GM18867 (cell line): ENCODE measurements at regions not wholly inside any gene's neighbourhood (a gene's known extent, or its start where the extent isn't known, plus 50 kb on each side); places are given as distances from the start of the nearest gene placed in this dataset.

Experiments used
- ATAC-seq: cut with Tn5 transposase; IDR thresholded peaks from one replicate; pipeline ENCODE4 v1.9.1; 2021; ENCODE audit warnings: mild to moderate bottlenecking, moderate library complexity; ENCODE audit not compliant: unreplicated experiment

DNA sequence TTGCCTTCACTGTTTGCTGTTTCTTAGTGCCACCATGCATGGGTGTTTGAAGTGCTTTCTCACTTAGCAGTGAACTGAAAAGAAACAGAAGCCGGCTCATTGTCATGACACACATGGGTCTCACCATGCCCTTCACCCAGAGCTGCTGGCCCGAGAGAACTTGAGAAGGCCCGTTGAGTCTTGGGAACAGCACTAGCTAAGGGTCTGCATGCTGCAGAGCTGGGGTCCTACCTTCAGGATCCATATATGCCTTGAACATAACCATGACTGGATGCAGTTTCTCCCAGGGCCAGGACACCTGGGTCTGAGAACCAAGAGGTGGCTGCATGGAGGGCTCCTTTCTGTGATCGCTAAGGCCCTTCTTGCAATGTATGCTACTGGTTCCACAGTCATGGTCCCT is 245.5 kb upstream of the HS6ST1 start:
- ATAC-seq = no peak

DNA sequence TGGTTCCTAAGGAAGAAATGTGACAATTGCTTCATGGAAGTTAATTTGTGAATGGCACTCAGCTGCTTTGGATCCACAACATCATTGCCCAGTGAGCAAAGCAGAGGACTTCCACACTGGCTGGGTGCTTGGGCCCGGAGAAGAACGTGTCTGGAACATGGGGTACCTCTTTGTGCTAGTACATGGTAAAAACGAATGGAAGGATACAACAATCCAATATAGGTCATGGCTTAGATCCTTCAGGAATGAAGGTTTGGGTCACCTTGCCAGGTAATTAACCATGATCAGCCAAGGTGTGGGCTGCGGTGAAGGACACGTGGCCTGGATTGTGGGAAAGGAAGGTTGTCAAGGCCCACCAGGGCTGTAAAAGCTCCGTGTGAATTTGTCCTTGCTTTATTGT is 245.9 kb upstream of the HS6ST1 start:
- ATAC-seq = no peak

DNA sequence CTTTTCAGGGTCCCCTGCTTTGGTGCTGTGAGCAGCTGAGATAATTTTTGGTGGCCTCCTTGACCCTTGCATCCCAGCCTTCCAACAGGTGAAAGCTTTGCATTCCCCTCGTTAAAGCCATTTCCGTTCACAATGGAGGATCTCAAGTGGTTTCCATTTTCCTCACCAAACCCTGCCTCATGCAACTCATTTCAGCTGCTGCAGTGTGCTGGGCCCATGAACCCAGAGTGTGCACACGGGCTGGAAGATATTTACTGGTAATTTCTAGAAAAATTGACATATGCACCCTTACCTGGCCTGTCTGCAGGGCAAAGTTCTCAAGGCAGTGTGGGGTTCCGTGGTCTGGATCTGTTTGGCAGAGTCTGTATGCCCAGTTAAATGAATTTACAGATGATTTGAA is 246.8 kb upstream of the HS6ST1 start:
- ATAC-seq = no peak

DNA sequence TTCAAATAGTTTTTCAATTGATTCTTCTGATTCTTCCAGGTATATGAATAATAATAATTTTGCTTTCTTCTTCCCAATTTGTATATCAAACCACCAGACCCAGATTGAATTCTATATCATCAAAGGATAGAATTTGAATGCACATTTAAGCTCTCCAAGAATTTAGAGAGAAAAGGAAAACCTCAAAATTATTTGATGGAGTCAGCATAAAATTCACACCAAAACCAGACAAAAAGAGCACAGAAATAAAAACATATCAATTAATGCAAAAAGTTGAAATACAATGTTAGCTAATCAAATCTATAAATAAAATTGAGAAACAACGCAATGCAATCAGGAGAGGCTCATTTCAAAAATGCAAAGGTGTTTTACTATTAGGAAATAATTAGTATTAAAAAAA is 248.0 kb upstream of the HS6ST1 start:
- no peak for ATAC-seq

DNA sequence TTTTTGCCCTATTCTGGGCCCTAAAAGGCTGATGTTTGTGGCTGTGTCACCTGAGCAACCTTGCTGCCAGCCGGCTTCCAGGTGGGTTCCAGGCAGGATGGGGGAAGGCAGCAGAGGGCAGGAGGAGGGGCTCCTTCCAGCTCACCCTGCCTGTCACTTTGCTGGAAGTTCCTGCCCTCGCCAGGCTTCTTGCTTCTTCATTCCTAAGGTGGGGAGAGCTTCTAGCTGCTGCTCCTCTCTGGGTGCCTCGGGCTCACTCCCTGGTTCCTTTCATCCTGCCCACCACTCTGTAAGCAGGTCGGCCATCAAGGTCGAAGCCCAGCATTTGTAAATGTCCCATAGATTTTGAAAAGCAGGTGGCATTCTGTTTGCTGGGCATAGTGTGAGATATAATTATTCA is 249.4 kb upstream of the HS6ST1 start:
- no peak for ATAC-seq

DNA sequence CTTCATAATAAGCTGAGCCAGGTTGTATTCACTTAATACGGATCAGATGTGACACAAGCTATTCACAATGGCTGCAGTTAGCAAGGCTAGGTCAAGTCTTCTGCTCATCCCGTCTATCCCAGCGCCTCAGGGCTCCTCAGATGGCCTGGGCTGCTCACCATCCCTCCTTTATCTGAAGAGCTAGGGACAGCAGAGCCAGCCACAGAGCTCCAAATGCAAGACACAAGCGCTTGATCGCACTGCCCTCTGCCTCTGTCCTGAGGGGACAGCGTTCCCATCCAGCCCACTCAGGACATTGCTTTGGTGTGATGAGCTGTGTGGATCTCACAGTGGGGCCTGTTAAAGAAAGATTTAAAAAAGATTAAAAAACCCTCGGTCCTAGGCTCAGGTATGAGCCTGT is 254.4 kb upstream of the HS6ST1 start:
- ATAC-seq = no peak

DNA sequence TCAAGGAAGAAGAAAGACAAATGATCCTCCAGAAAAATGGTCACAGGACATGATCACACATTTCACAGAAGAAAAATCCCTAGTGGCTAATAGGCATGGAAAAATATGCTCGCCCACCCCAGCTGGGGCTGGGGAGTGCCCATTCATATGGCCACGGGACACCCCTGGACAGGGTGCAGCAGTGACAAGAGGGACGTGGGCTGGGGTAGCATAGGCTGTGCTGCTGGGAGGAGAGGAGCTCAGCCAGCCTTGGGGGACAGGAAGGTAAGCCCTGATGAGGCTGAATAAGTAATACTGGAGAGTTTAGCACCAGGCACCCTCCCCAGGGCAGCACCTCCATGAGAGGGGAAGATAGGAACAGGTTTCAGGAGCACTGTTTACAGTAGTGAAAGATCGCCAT is 254.9 kb upstream of the HS6ST1 start:
- no peak for ATAC-seq

DNA sequence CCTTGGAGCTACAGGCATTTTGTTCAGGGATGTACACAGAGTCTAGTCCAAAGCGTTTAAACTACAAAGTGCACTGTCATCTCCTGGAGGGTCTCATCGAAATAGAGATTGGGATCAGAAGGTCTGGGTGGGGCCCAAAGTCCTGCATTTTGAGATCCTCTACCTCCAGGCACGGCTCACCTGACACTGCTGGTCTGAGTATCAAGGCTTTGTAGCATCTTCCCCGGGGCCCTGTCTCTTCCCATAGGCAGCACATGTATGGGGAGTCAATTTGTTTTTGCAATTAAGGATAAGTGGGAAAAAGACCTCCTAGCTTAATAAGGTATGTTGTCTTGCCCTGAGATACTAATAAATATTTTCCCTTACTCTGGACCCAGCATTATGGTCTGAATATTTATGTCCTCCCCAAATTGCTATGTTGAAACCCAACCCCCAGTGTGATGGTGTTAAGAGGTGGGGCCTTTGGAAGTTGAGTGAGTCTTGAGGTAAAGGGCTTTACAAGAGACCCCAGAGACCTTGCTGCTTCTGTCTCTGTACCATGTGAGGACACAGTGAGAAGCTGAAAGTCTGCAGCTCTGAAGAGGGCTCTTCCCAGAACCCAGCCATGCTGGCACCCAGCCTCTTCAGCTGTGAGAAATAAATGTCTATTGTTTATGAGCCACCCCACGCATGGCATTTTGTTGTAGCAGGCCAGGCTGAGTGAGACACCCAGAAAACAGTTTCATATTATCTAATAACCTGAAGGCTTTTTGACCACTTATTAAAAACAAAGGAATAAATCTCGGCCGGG is 258.7 kb upstream of the HS6ST1 start:
- no peak for ATAC-seq

DNA sequence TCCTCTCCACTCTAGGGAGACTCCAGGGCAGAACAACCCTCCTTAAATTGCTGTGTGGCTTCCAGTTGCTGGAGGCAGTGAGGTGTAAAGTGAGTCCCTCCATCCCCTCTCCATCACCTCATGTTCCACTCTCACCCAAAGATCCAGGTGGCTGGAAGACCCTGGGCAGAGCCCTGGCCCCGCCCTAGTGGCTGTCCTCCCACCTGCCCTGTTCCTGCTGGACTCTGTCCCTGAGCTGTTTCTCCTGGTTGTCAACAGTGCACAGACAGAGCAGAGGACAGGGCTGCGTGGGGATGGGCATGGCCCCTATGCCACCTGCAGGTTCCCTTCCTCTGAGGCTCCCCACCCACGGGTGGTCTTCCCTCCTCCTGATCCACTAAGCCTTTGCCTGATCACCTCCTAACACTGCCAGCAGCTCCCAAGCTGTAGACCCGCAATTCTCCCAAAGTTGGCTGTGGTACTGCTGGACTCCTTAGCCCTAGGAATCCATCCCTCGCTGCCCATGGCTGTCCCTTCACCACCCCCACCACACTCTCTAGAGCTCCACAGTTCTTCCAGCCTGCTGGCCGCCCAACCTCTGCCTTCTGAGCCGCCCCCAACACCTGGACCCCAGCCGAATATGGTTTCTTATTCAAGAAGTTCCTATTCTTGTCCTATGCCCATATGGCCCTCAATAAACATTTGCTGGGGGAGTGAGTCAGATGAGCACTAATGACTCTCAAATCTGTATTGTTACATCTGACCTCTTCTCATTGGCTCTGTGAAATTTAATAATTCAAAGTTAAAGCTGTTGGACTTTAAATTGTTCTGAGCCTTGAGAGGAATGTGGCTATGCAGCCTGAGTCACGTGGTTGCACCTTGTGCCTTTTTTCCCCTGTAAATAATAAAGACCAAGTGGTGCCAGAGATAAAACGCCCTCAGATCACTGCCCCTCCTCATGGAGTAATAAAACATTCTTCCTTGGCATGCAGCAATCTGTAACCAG is 260.0 kb upstream of the HS6ST1 start:
- ATAC-seq = no peak

DNA sequence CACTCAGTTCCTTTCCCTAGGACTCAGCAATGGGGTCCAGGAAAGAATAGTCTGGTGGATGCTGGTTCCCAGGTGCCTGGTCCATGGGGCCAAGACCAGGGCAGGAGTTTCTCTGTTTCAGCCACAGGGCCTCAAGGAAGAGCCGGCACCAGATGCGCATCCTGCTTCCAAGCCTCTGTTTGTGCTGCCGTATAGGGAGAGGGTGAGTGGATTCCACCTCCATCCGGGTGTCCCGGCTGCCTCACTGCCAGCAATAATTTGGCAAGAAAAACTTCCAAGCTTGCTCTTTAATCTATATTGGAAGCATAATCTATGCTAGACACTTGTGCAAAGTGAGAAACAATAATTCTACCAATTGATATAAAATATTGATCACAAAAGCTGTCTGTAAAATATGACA is 261.2 kb upstream of the HS6ST1 start:
- ATAC-seq = no peak

DNA sequence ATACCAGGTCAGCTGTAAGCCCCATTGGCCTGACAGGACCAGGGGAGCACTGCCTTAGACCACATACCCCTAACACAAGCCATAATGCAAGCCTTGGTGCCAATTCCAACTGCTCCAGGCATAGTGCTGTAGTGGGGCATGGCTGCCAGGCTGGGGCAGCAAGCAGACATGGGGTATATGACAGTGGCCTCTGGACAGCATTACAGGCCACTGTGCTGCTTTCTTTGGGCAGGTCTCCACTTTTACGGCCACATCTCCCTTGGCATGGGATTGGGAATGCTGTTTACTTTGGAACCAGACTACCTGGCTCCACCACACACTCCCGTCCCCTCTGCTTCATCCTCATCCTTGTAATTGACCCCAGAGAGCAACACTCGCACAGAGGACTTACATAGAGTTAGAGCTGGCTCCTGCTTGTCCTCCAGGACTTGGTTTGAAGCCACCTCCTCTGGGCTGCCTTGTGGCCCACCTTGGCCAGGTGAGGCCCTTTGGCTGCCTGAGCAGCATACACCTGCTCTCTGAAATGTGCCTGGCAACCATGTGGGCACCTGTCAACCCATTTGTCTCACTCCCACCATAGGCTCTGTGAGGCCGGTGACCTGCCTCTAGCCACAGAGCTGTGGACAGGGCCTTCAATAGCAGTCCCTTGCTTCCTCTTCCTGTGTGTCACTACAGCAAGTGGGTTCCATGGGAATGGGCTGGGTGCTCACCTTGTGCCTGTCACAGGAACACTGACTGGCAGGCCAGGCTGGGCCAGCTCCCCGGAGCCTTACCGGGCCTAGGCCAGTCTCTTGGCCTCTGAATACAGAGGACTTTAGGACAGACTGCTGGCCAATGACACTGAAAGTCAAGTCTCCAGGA is 262.6 kb upstream of the HS6ST1 start:
- no peak for ATAC-seq

DNA sequence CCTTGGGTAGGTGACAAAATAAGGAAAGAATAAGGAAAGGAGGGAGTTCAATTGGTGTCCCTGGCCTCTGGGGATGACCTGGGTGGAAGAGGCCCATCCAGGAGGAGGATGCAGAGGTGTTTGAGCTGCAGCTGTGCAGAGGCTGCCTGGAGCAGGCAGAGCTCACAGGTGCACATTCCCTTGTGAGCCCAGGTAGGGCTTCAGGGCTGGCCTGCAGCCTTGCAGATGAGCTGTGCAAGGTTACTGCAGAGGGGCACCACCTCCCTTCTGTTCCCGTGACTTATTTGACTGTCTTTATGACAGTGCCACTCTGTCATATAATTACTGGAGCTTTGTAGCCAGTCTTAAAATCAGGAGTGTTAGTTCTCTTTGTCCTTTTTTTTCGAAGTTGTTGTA is 263.2 kb upstream of the HS6ST1 start:
- ATAC-seq = no peak

DNA sequence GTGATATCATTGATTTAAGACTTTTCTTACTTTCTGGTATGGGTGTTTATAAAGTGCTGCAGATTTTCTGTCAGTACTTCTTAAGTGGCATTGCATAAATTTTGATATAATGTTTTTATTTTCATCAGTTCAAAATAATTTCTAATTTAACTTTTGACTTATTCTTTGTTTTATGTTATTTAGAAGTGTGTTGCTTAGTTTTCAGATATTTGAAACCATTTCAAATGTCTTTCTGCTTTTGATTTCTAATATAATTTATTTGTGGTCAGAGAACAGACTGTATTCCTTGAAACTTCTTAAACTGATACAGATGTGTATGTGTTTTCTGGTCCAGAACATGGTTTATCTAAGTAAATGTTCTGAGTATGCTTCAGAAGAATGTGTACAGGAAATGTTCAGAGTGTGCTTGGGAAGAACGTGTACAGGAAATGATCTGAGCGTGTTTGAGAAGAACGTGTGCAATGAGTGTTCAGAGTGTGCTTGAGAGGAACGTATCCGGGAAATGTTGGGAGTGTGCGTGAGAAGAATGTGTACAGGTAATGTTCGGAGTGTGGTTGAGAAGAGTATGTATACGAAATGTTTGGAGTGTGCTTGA is 265.7 kb upstream of the HS6ST1 start:
- no peak for ATAC-seq

DNA sequence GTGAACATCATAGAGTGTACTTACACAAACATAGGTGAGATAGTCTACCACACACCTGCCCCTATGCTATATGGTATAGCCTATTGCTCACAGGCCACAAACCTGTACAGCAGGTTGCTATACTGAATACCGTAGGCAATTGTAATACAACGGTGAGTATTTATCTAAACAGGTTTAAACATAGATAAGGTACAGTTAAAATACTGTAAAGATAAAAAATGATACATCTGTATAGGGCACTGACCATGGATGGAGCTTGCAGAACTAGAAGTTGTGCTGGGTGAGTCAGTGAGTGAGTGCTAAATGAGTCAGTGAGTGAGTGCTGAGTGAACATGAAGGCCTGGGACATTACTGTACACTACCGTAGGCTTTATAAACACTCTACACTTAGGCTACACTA is 267.0 kb upstream of the HS6ST1 start:
- no peak for ATAC-seq

DNA sequence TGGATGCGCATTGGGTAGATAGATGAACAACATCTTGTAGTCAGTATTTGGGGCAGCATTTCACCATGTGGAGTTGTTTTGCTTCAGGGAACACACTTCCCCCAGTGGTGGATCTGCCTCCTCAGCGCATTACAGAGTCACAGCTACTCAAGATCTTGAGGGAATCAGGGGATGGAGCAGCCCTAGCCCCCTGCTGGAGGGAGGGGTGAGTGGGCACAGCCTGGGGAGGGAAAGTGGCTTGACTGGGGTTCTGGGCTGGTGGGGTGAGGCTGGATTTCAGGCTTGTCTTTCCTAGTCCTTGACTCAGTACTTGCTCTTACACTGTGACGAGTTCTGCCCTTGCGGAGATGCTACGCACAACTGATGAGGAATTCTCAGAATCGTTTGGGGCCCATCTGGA is 271.0 kb upstream of the HS6ST1 start:
- ATAC-seq = no peak

DNA sequence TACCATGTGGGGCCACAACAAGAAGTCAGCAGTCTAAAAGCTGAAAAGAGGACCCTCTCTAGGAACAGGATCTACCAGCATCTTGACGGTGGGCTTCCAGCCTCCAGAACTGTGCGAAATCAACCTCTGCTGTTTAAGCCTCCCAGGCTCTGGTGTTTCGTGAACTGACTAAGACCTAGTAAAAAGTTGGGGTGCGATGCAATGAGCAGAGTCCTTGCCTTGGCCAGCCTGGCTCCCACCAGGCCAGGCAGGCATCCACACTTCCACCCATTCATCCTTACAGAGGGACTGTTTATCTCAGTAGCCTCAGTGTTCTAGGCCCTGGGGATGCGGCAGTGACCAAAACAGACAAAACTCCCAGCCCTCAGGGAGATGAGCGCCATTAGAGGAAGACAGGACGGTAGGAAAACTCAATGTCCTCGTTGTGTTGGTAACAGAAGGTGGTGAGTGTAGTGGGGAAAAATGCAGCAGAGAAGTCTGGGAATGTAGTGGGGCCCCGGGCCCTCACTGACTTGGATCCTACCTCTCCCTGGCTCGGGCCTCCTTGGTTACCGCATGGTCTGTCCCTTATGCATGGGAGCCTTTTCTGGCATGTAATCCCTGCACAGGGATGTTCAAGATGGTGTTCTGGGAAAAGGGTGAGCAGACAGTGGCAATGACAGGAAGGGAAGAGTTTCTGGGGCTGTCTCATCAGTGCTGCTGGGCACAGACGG is 271.8 kb upstream of the HS6ST1 start:
- ATAC-seq = no peak

DNA sequence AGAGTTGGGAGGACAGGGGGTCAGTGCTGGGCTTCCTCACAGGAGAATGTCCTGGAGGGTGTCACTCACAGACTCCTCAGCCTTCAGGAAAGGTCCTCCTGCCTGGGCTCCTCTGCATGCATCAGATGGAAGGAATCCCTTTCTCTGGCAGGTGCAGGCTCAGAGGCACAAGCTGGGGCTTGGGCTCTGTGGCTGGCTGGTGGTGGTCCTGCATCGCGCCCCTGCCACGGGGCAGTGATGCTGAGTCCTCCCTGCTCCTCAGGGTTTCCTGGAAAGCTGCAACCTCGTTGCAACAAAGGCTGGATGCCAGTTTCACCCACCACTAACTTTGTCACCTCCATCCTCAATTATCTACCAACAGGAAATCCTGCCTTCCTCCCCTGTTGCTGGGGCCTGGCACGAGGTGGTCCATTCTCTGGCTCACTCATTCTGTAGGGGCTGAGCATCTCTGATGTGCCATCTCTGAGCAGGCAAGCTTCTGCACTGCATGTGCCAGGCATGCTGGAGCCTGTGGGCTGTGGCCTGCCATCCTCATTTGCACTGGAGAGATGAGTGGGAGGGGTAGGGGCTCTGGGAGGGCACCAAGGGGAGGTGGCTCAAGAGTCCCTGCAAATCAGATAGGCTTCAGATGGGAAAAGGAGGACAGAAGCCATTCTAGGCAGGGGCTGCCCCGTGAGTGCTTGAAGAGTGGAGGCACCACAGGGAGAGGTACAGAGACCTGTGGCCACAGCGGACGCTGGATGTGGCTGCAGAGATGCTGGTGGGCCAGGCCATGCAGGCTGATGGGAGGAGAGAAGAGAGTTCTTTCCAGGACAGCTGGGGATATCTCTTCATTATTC is 272.6 kb upstream of the HS6ST1 start:
- no peak for ATAC-seq

DNA sequence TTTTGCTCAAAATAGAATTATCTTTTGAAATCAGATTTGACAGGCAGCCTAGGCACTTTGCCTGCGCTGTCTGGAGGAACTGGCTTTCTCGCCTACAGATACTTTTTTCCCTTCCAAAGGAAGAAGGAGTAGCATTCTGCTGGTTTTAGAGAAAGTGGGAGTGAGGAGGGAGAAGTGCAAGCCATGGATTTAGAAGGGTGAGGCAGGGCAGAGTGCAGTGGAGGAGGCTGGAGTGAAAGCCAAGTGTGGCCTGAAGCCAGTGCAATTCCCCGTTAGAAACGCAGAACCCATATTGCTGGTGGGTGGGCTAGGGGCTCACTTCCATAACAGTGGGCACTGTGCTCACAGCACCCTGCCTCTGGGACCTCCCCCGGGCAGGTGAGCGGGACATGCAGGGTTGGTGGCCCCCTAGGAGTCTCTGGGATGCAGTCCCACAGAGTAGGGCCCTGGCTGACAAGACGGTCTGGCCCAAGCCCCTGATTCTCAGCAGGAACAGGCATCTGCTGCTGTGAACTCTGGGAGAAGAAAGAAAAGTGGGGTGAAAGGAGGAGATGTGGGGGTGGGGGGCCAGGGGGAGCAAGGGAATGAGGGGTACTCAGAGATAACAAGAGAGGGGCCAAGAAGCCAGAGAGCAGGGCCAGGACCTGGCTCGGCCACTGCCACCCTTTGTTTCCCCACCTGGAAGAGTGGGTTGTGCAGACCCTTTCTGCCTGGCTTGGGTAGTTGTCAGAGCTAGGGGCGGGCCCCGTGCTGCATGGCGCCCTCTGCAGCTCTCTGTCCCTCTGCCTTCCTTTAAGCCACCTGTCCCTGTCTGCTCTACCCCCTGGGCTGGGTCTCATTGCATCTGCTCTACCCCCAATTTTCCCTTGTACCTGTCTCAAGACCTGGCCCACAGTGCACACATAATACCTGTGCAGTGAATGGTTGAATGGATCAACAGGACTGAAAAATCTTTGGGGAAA is 273.5 kb upstream of the HS6ST1 start:
- ATAC-seq = no peak
